GM20431 (cell line): ENCODE measurements at regions not wholly inside any gene's neighbourhood (a gene's known extent, or its start where the extent isn't known, plus 50 kb on each side); places are given as distances from the start of the nearest gene placed in this dataset.

Experiments
- in situ Hi-C: fragments of 300-500 bp; cut with MseI, MboI; formaldehyde crosslinking; loops from one replicate; pipeline ENCODE4 v1.15.0; 2020; ENCODE audit warnings: low sequenced_read_pairs; ENCODE audit not compliant: unreplicated experiment

GRCh38 chr2:224264259-224264658, 137.6 kb downstream of the FAM124B start:
- in situ Hi-C loops, result no loop called here

- in situ Hi-C loops, result no loop called here
These were observed 138.3 kb downstream of the FAM124B start for GRCh38 chr2:224263571-224264043.

- in situ Hi-C loops, result no loop called here
These were observed 140.6 kb downstream of the FAM124B start for GRCh38 chr2:224261326-224261725.

- in situ Hi-C loops, result no loop called here
These were observed 141.4 kb downstream of the FAM124B start for GRCh38 chr2:224260372-224261020.

DNA sequence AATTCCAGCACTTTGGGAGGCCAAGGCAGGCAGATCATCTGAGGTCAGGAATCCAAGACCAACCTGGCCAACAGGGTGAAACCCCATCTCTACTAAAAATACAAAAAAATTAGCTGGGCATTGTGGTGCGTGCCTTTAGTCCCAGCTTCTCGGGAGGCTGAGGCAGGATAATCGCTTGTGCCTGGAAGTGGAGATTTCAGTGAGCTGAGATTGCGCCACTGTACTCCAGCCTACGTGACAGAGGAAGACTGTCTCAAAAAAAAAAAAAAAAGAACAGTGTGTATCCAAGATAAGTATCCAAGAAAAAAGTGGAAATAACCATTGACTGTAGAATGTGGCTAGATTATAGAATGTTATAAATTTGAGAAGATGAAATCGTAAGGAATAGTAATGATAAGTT, 142.1 kb downstream of the FAM124B start:
- in situ Hi-C loops, result no loop called here

- in situ Hi-C loops, result no loop called here
These were observed 143.8 kb downstream of the FAM124B start for GRCh38 chr2:224258059-224258458.

GRCh38 chr2:224257156-224257555, 144.8 kb downstream of the FAM124B start:
- in situ Hi-C loops, result no loop called here

GRCh38 chr2:224253464-224253863, 148.4 kb downstream of the FAM124B start:
- in situ Hi-C loops, result no loop called here

DNA sequence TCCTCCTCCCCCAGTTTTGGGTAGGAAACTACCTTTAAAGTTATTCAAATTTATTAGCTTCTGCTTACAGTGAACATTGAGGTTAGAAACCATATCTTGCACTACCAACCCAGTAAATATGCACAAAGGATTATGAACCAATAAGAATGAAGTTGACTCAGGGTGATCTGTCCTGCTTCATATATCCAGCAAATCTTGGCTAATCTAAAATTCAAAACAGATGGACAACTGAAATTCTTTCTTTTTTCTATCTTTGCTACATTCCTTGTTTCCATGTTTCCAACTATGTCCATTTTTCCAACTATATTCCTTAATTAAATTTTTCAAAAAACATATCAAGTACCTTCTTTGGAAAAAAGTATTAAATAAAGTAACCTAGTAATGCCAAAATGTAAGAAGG, 149.3 kb downstream of the FAM124B start:
- in situ Hi-C loops, result no loop called here

GRCh38 chr2:224248944-224249371, 152.9 kb downstream of the FAM124B start:
- in situ Hi-C loops, result no loop called here

DNA sequence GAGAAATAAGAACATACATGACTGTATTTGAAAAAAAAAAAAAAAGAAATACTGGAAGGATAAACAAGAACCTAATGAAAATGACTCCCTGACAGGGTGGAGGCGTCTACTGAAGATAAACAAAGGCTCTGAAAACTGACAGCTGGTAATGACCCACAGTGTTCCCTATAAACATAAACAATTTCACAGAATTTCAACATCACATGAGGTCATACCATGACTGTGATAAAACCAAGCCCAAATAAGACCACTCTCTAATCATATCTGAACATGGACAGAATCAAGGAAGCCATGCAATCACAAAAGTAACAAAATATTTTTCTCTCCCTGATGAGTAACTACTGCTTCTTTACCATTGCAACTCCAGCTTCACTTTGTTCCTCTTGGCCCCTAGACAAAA, 159.3 kb downstream of the FAM124B start:
- in situ Hi-C loops, result no loop called here

DNA sequence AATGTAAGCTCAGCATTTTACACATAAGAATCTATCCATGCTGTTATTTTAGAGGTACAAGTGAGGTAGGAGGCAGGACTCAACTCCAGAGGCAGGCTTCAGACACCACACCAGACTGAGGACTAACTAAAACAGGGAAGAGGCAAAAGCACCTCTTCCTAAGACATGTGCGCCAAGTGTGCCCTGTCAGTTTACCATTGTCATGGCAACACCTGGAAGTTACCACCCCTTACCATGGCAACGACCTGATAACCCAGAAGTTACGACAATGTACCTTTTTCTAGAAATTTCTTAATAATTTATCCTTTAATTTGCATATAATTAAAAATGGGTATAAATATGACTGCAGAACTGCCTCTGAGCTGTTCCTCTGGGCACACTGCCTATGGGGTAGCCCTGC, 160.1 kb downstream of the FAM124B start:
- in situ Hi-C loops, result no loop called here

DNA sequence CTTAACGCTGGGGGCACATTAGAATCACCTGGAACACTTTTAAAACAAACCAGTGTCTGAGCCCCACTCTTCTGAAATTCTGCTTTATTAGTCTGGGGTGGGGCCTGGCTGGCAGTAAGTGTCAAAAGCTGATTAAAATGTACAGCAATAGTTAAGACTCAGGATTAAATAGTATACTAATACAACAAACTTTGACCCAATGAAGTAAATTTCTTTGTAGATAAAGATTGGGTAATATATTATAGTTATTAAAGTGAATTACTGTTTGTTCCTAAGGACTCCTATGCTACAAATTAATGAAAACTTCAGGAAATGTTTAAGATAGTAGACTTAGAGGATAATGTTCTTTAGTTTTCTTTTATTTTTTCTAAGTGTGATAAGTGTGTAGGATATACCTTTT, 160.9 kb downstream of the FAM124B start:
- in situ Hi-C loops, result no loop called here

DNA sequence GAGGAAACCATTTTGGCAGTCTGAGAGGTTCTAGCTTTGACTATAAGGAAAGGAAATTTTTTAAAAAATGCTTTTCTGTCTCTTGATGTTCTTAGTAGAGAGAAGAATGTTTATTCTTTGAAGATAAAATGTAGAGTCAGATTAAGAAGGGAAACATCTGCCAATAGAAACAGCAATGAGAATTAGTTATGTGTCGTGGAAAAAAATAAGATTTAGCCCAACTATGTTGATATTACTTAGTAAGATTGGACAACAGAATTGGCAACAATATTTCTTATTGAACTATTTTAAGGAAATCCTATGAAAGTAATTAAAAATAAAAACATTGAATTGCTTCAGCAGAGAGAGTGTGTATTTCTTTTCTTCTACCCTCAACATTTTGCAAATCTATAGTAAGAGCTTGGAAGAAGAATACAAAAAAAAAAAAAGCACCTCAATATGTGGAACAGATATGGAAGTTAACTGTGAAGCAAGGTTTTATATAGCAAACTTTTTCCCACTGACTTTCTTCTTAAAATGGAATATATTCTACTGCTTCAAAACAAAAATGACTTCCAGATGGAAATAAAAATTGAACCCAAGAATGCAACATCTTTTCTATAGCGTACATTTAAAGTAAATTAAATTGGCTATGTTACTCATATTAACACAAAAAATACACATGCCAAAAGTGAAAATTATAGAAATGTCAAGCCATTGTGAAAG, 177.9 kb downstream of the FAM124B start:
- in situ Hi-C loops, result no loop called here

GRCh38 chr2:224222974-224223373, 178.9 kb downstream of the FAM124B start:
- in situ Hi-C loops, result no loop called here

GRCh38 chr2:224222291-224222690, 179.6 kb downstream of the FAM124B start:
- in situ Hi-C loops, result no loop called here

GRCh38 chr2:224221455-224221913, 180.4 kb downstream of the FAM124B start:
- in situ Hi-C loops, result no loop called here

GRCh38 chr2:224220586-224221255, 181.2 kb downstream of the FAM124B start:
- in situ Hi-C loops, result no loop called here

- in situ Hi-C loops, result no loop called here
These were observed 180.7 kb upstream of the SERPINE2 start for GRCh38 chr2:224219781-224220180.

DNA sequence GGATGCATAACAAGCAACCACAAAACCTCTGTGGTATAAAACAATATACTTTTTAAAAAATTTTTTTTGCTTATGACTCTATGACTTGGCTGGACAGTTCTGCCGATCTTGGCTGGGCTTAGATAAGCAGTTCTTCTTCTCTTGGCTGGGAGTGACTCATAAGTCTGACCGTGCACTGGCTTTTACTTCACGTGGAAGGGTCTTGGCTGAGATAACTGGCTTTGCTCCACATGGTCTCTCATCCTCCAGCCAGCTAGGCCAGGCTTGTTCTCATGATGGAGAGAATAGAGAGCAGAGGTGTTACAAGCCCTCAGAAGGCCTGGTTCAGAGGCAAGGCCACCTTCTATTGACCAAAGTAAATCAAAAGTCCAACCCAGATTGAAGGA, 178.9 kb upstream of the SERPINE2 start:
- in situ Hi-C loops, result no loop called here
